Adrenal gland (tissue), 9 donors: ENCODE measurements at regions not wholly inside any gene's neighbourhood (a gene's known extent, or its start where the extent isn't known, plus 50 kb on each side); places are given as distances from the start of the nearest gene placed in this dataset.

Experiments
- DNase-seq, 7 donors: peaks; one replicate each; pipeline ENCODE4 v3.0.0-alpha.2; 2019 to 2020
- H3K27ac ChIP-seq, 5 donors: fragments of 200-600 bp; sonication (generic) in 4 of 5; 1 replicate in 3 of 5; 2 replicates in 2 of 5; pipeline versions ENCODE4 v1.5.1 to v1.8.0; 2016 to 2020; ENCODE audit warnings: mild to moderate bottlenecking in 1 of 5
- H3K27me3 ChIP-seq: fragments of 200-600 bp; 2 replicates; pipeline ENCODE4 v1.8.0; 2021
- H3K36me3 ChIP-seq, 2 donors: fragments of 200-600 bp; replicated peaks in 1 of 2; 1 replicate in 1 of 2; 2 replicates in 1 of 2; pipeline versions ENCODE4 v1.5.1 to v1.8.0; 2018 to 2022
- H3K4me1 ChIP-seq, 2 donors: fragments of 200-600 bp; replicated peaks in 1 of 2; 1 replicate in 1 of 2; 2 replicates in 1 of 2; pipeline versions ENCODE4 v1.5.1 to v1.8.0; 2018 to 2021
- H3K4me3 ChIP-seq, 4 donors: fragments of 200-600 bp; sonication (generic) in 3 of 4; one replicate each; pipeline ENCODE4 v1.5.1; 2016 to 2018
- H3K9me3 ChIP-seq, 3 donors: fragments of 200-600 bp; sonication (generic) in 1 of 3; replicated peaks in 1 of 3; 1 replicate in 2 of 3; 2 replicates in 1 of 3; pipeline versions ENCODE4 v1.5.1 to v1.8.0; 2016 to 2021
- POLR2A ChIP-seq, 2 donors: fragments of 450-650 bp; IDR thresholded peaks; one replicate each; pipeline ENCODE4 v1.6.1; 2017; ENCODE audit warnings: antibody characterized with exemption in 2 of 2, mild to moderate bottlenecking in 2 of 2, moderate library complexity in 1 of 2
- WGBS, 4 donors: extraction: QIAGEN DNeasy Blood & Tissue Kit in 2 of 4; methylation state at CpG; one replicate each; pipeline versions ENCODE4 v1.1.5 to v1.1.7; 2013 to 2017; 5-methylcytosine and 5-hydroxymethylcytosine counted together
- intact Hi-C, 2 donors: fragments of 100-400 bp; cut with DNase I; formaldehyde crosslinking; loops; one replicate each; pipeline versions ENCODE4 v1.14.1 to v1.15.0; 2022 to 2023
- TF ChIP-seq, protein P1 (sequence below), 6 experiments: fragments of 450-650 bp in 4 of 6; fragments of 200-600 bp in 2 of 6; sonication (generic) in 1 of 6; IDR thresholded peaks; 1 replicate in 5 of 6; 2 replicates in 1 of 6; pipeline versions ENCODE4 v1.5.1 to v1.8.0; 2016 to 2021; ENCODE audit warnings: antibody characterized with exemption in 6 of 6, mild to moderate bottlenecking in 2 of 6, moderate library complexity in 1 of 6
- donor health status: healthy with polysubstance abuse.
- donor health status: Bipolar disorder and iron deficiency.
- donor health status: DM: yes; HTN: yes; CAD: no.
- donor health status: DM: no; HTN: no; CAD: no.
- donor health status: DM: no; HTN: no; CAD: no.

DNA sequence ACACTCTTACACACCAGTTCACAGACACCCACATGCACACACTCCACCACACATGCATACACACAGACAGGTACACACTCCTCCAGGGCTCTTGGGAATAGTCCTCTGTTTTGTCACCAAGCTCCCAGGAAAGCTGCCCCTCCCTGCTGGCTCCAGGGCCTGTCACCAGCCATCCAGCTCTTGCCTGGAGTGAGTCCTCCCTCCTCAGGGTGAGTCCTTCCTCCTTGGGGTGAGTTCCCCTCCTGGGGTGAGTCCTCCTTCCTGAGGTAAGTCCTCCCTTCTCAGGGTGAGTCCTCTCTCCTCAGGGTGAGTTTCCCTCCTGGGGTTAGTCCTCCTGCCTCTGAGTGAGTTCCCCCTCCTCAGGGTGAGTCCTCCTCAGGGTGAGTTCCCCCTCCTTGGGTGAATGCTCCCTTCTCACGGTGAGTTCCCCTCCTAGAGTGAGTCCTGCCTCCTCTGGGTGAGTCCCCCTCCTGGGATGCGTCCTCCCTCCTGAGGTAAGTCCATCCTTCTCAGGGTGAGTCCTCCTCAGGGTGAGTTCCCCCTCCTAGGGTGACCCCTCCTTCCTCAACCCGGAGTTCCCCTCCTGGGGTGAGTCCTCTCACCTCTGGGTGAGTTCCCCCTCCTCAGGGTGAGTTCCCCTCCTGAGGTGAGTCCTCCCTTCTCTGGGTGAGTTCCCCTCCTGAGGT lies 100.6 kb upstream of the FGF3 start:
- Histone ChIP-seq H3K4me3 (no peak overlapping the region), H3K36me3 (no peaks in the 10 kb centered on the region), H3K27me3 (no peaks in the 10 kb centered on the region), H3K9me3 (no peaks in the 10 kb centered on the region), H3K4me1 (peaks cover 17 to 27% of the 10 kb centered on the region in 2 donors), H3K27ac (no peak overlapping the region)
- WGBS, 4 donors, result 72 to 90% (median 77%) methylated on average over 2 to 3 of the region's 3 CpGs
- peak in 4 of 7 donors; percentile 6 to 20 (median 12) for DNase-seq
- TF ChIP-seq, protein P1, sequence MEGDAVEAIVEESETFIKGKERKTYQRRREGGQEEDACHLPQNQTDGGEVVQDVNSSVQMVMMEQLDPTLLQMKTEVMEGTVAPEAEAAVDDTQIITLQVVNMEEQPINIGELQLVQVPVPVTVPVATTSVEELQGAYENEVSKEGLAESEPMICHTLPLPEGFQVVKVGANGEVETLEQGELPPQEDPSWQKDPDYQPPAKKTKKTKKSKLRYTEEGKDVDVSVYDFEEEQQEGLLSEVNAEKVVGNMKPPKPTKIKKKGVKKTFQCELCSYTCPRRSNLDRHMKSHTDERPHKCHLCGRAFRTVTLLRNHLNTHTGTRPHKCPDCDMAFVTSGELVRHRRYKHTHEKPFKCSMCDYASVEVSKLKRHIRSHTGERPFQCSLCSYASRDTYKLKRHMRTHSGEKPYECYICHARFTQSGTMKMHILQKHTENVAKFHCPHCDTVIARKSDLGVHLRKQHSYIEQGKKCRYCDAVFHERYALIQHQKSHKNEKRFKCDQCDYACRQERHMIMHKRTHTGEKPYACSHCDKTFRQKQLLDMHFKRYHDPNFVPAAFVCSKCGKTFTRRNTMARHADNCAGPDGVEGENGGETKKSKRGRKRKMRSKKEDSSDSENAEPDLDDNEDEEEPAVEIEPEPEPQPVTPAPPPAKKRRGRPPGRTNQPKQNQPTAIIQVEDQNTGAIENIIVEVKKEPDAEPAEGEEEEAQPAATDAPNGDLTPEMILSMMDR (IDR thresholded peaks at IDR 0.05), result no peak
- no peak for TF ChIP-seq POLR2A (IDR thresholded peaks at IDR 0.05)
- intact Hi-C loops, result loop anchor here (2.0 to 5.0 kb wide), 2 partner anchors 272 to 277 kb away; no protein-coding TSS in a partner anchor

DNA sequence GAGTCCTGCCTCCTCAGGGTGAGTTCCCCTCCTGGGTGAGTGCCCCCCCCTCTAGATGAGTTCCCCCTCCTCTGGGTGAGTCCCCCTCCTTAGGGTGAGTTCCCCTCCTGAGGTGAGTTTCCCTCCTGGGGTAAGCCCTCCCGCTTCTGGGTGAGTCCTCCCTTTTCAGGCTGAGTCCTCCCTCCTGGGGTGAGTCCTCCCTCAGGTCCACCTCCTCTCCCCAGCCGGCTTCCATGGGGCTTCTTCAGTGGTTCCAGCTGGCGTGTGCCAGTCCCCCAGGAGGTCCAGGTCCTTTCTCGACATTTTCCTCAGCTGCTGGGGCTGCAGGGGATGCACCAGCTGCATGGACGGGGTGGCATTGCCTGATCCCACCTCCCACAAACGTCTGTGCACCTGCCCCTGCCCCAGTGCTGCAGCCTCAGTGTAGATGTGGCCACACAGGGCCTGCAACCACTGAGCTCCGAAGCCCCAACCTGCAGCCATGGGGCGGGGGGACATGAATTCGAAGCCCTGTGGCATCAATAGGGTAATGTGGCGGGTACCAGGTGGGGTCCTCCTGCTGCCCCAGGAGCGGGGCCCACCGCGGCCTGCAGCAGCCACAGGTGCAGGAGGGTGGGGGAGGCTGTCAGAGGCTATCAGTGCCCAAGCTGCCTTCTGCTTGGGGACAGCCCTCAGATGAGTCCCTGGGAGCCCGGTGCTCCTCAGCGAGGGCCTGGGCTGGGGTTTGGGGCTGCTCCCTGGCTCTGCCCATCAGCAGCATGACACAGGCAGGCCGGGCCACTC lies 101.3 kb upstream of the FGF3 start:
- Histone ChIP-seq H3K27ac (no peak overlapping the region), H3K36me3 (no peaks in the 10 kb centered on the region), H3K27me3 (no peaks in the 10 kb centered on the region), H3K4me1 (peaks cover 13 to 21% of the 10 kb centered on the region in 2 donors), H3K9me3 (no peaks in the 10 kb centered on the region), H3K4me3 (no peak overlapping the region)
- DNase-seq, result peak in 3 of 7 donors; percentile 5 to 30 (median 7)
- intact Hi-C loops, result loop anchor here in 1 of 2 donors (5.0 kb wide), 1 partner anchor 272 kb away; no protein-coding TSS in a partner anchor
- WGBS, 4 donors, result 79 to 89% (median 83%) methylated on average over 8 to 16 of the region's 16 CpGs
- TF ChIP-seq, protein P1 (IDR thresholded peaks at IDR 0.05), result no peak
- no peak for TF ChIP-seq POLR2A (IDR thresholded peaks at IDR 0.05)

DNA sequence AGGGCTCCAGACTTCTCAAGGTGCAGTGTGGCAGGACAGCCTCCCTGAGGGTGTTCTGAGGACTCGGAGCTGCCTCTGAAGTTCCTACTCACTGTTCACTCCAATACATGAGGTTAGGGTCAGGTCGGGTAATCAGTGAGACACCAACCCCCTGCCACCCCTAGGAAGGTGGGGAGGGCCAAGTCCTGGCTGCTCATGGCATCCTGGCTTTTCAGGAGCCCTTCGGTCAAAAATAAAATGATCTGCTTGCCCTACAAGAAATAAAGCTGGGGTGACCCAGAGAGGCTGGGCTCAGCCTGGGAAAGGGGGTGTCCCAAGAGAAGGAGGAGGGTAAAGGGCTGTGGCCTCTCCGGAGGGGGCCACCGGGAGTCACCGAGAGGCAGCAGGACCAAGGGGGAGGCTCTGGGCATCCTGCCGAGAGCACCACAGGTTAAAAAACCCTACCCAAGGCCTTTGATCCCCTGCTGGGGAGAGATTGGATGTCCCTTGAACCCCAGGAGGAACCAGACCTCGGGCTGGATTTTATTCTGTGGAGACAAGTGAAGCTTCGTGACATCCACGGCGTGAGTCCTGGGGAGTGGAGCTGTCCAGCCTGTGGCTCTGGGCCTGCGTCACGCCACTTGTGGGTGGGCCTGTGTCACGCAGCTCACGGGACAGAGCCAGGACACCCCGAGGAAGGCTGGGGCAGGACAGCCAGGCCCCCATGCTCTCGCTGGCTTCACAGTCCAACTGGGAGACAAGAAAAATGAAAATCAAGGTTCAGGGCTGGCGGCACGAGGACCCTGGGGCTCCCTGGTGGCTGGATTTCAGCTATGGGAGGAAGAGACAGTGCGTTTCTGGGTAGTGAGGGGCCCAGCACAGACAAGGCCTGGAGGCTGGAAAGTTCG lies 102.2 kb upstream of the FGF3 start:
- intact Hi-C loops, result loop anchor here in 1 of 2 donors (5.0 kb wide), 1 partner anchor 271 kb away; no protein-coding TSS in a partner anchor
- Histone ChIP-seq H3K4me3 (no peak overlapping the region), H3K27ac (no peak overlapping the region), H3K9me3 (no peaks in the 10 kb centered on the region), H3K27me3 (no peaks in the 10 kb centered on the region), H3K36me3 (no peaks in the 10 kb centered on the region), H3K4me1 (peaks cover 13% of the 10 kb centered on the region in 2 donors)
- 79 to 87% (median 81%) methylated on average over 20 to 21 of the region's 21 CpGs for WGBS, 4 donors
- peak in 2 of 7 donors; percentile 2 to 13 for DNase-seq
- TF ChIP-seq, protein P1 (IDR thresholded peaks at IDR 0.05), result no peak
- no peak for TF ChIP-seq POLR2A (IDR thresholded peaks at IDR 0.05)
